Cerebellar cortex (tissue), 1 donor: ENCODE measurements at regions not wholly inside any gene's neighbourhood (a gene's known extent, or its start where the extent isn't known, plus 50 kb on each side); places are given as distances from the start of the nearest gene placed in this dataset.
A peak's percentile ranks its signal among the peaks of the same experiment; 100 is the strongest.
"Not testable (repeated sequence)": the region's sequence is repeated elsewhere in the genome, so short reads cannot be mapped to it uniquely, and the experiment has no call there.

ENCODE experiments used
- DNase-seq: peaks from one replicate; pipeline ENCODE4 v3.0.0-alpha.2; 2015; ENCODE audit warnings: low spot score

- DNase-seq: no peak
These were observed 103.8 kb upstream of the LANCL2 start for GRCh38 chr7:55261386-55261770.

GRCh38 chr7:55265328-55265727, 99.8 kb upstream of the LANCL2 start:
- not testable (repeated sequence) for DNase-seq

- DNase-seq: no peak
These were observed 99.1 kb upstream of the LANCL2 start for GRCh38 chr7:55265836-55266642.

- DNase-seq: no peak
These were observed 94.0 kb upstream of the LANCL2 start for GRCh38 chr7:55271069-55271626.

- DNase-seq: no peak
These were observed 93.5 kb upstream of the LANCL2 start for GRCh38 chr7:55271661-55272060.

- DNase-seq: no peak
These were observed 92.8 kb upstream of the LANCL2 start for GRCh38 chr7:55272328-55272727.

- no peak for DNase-seq
These were observed 91.8 kb upstream of the LANCL2 start for GRCh38 chr7:55273186-55273980.

GRCh38 chr7:55274156-55274555, 91.0 kb upstream of the LANCL2 start:
- DNase-seq: no peak

GRCh38 chr7:55275291-55276200, 89.6 kb upstream of the LANCL2 start:
- no peak for DNase-seq

GRCh38 chr7:55276572-55277295, 88.4 kb upstream of the LANCL2 start:
- DNase-seq: no peak

GRCh38 chr7:55277916-55278315, 87.2 kb upstream of the LANCL2 start:
- no peak for DNase-seq

GRCh38 chr7:55278321-55278720, 86.8 kb upstream of the LANCL2 start:
- DNase-seq: no peak

- DNase-seq: no peak
These were observed 85.9 kb upstream of the LANCL2 start for GRCh38 chr7:55279080-55279845.

GRCh38 chr7:55280031-55280454, 85.1 kb upstream of the LANCL2 start:
- DNase-seq: peak; percentile 83

GRCh38 chr7:55285665-55286064, 79.5 kb upstream of the LANCL2 start:
- no peak for DNase-seq

GRCh38 chr7:55286666-55287065, 78.5 kb upstream of the LANCL2 start:
- DNase-seq: no peak

- DNase-seq: peak; percentile 75
These were observed 76.9 kb upstream of the LANCL2 start for GRCh38 chr7:55288070-55288824.

GRCh38 chr7:55296070-55296469, 69.1 kb upstream of the LANCL2 start:
- DNase-seq: no peak

GRCh38 chr7:55299273-55299967, 65.7 kb upstream of the LANCL2 start:
- no peak for DNase-seq
